NCI-H1436 treated with DMSO at 0.1 percent for 48 hours (cell line): ENCODE measurements at regions not wholly inside any gene's neighbourhood (a gene's known extent, or its start where the extent isn't known, plus 50 kb on each side); places are given as distances from the start of the nearest gene placed in this dataset.
"Not testable (repeated sequence)": the region's sequence is repeated elsewhere in the genome, so short reads cannot be mapped to it uniquely, and the experiment has no call there.

Experiments used
- DNase-seq: peaks from one replicate; lab custom pipeline; 2025; lab: John Stamatoyannopoulos, UW

DNA sequence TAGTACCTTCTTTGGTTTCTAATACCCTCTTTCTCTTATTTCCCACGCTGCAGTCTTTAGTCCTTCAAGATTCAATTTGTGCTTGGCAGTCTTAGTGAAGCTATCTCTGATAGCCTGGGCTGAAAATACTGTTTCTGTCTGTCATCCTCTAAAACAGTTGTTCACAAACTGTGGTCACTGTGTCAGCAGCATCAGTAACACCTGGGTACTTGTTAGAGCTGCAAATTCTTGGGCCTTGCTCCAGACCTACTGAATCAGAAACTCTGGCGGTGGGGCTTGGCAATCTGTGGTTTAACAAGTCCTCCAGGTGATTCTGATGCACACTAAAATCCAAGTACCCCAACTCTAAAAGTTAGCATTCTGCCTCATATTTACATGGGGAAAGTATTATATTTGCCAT, 217.5 kb upstream of the SEL1L start:
- DNase-seq: no peak

DNA sequence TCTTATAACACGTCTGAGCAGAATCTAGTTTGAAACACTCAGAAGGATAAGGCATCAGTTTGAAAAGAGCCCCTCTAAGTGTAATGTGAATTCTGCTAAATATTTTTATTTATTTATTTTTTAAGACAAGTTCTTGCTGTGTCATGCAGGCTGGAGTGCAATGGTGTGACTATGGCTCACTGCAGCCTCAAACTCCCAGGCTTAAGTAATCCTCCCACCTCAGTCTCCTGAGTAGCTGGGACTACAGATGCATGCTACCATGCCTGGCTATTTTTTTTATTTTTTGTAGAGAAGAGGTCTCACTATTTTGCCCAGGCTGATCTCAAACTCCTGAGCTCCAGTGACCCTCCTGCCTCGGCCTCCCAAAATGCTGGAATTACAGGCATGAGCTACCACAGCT, 225.9 kb upstream of the SEL1L start:
- DNase-seq: no peak

DNA sequence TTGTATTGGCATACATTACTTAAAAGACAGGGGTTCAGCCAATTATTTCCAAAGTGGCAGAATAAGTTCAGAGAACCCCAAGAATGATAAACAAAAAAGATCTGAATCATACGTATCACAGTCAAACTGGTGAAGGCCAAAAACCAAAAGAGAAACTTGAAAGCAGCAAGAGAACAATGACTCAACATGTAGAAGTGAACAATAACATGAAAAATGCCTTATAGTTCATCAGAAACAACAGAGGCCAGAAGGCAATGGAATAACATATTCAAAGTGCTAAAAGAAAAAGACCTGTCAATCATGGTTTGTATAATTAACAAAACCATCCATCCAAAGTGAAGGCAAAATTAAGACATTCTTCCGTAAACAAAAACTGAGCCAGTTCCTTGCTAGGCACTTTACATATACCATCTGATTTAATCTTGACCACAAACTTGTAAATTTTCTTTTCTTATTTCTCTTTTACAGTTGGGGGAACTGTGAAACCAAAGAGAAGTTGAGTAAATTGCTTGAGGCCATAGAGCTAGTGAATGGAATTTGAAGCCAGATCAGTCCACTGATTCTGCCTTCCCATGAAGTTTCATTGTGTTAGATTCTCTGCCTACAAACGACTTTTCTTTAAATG, 232.1 kb upstream of the SEL1L start:
- DNase-seq: no peak

DNA sequence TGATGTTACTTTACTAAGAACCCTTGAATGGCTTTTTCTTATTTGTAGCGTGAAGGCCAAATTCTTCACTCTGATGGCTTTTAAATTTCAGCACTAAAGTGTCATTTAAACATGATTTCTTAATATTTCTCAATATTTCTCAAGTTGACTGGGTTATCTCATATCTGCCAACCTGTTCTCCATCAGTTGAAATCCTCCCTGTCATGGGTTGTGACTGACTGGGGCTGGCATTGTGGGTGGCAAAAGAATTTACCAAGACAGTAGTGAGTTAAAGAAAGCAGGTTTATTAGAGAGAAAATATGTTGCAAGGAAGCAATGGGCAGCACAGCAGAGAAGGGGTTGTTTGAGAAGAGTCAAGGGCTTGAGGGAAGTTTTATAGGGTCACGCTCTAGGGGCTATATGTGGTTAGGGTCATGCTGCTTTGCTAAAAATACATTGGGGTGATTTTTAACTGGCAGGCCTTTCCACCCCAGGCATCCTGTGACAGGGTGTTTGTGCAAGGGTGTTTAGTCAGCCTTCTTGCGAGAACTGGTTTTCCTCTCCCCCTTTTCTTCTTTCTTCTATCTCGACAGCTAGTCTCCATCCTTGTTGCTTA, 232.8 kb upstream of the SEL1L start:
- DNase-seq: no peak

DNA sequence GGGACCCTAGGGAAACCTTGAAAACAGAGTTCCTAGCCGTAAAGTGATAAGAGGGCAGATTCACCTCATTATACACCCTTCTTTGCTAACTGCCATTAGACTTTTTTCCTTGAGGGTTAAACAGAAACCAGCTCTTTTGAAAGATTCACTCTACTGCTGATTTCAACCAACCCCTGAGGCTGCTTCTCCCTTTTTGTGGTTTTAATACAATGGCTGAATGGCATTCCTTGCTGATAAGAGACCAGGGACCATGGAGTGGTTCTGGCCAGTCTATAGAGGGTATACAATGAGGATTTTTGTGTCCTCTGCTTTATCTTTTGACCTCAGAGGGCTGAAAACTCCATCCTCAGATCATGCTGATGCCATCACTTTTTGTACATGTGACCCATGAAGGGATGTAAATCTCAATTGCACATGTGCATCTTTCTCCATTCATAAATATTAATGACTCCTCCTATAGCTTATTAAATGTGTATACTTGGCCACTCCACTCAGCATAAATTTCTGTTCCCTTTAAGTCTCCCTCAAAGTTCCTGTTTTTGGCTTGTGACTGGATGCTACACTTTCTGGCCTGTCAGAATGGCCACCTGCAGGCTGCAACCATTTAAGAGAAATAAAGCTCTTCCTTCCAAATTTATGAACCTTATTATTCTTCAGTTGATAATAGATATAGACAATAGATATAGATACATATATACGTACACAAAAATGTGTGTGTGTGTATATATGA, 233.8 kb upstream of the SEL1L start:
- no peak for DNase-seq

DNA sequence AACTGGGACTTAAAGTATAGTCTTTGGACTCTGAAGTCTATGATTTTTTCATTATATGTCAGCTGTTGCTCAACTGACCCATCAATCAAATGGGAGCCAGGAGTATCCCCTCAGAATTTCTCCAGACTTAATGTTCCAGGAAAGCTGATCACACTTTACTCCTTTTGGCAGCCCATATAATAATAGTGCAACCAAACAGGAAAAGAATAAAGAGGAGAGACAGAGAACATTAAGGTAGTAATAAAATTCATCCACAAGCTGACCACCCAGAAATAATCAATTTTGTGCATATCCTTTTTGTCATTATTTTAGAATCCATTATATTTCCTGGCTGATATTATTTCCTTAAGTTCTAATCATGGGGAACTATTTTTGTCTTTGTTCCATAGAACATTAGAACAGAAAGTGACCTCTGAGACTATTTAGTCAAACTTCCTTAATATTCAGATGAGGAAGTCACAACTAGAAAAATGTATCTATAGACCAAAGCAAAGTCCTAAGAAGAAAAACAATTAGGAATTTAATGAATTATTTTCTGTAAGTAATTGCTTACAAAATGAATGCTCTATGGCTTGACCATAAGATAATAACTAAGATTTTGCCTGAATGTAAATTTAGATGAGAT, 238.1 kb upstream of the SEL1L start:
- DNase-seq: no peak

DNA sequence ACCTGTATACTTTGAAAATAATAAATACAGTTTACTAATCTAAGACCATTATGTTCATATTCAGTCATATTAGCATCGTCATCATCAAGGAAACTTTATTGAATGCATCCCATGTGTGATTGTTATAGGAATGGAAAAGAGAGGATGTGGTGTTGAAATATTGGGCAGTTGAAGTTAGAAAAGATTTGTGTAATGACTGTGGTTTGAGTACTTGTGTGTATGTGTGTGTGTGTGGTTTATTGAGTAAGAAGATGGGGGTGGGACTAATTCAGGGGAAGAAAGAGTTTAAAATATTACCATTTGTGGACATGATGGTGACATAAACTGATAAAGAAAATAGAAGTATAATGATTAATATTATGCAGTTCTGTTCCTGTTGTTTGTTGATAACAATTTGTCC, 238.7 kb upstream of the SEL1L start:
- no peak for DNase-seq

DNA sequence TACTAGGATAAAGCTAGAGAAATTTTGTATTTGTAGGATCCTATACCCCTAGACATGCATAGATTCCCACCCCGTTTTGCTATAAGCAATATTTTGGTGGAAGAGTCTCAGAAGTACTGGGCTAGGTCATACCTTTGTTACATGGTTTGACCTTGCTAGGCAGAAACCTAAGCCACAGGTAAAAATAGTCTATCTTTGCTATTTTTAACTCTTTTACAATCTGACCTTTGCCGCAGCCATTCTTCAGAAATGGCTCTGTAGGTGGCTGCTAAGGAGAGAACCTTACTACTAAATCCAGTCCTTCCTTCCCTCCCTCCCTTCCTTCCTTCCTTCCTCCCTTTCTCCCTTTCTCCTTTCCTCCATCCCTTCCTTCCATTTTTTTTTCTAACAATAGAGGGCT, 242.9 kb upstream of the SEL1L start:
- DNase-seq: no peak

DNA sequence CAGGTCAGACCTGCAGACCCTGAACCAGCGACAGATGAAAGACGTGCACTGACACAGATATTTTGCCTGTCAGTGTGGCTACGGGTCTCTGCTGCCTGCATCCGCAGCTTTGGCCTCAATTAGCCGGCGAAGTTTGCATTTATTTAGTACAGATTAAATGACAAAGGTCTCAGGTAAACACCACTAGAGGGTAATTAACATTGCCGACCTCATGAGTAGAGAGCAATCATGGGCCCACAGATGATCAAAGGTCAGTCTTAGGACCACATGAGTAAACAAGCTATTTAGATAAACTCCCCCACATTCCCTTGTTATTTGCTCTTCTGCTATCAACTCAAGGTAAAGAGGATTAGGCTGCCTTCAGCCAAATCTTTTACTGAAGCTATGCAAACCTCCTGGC, 248.1 kb upstream of the SEL1L start:
- not testable (repeated sequence) for DNase-seq

DNA sequence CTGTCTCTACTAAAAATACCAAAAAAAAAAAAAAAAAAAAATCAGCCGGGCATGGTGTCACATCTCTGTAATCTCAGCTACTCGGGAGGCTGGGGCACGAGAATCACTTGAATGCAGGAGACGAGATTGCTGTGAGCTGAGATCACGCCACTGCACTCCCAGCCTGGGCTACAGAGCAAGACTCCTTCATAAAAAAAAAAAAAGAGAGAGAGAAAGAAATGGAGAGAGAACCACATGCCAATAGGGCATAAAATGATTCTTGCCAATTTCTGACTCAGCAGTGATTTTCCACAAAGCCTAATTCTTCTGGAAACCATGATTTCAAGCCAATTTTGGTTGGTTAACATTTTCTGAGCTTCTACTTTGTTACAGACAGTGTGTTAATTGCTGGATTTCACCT, 250.4 kb upstream of the SEL1L start:
- DNase-seq: no peak

DNA sequence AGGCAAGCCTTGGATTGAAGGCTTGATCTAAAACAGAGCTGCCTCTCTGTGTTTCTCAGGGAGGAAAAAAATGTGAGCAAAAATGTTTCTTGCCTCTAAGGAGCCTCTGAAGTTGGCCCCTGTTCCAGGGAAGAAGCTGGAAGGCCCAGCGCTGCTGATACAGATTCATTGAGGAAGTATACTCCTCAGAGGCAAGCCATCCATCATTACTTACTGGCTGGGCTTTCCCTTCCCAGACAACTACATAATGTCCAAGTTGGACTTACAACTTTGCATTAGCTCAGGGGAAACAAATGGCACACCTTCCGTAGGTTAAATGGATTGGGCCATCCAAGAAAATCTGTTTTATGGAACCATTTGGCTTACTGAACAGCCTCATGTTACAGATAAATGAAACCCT, 263.7 kb upstream of the SEL1L start:
- DNase-seq: no peak

DNA sequence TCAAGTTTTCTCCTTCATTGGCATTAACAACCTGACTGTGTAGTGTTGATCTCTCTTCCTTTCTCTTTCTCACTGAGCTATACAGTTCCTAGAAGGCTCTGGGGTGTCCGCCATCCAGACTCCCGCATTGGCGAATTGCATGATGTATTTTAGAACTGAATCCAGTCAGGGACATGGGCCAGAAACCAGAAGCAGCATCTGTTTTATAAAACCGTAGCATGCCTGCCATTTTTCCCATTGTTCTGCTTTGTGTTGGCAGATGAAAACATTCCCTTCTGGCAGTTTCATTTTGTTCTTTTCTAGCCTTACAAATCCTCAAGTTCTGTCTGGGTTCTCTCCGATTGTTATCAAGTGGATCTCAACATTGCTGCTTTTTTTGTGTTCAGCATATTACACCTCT, 268.3 kb upstream of the SEL1L start:
- DNase-seq: no peak

DNA sequence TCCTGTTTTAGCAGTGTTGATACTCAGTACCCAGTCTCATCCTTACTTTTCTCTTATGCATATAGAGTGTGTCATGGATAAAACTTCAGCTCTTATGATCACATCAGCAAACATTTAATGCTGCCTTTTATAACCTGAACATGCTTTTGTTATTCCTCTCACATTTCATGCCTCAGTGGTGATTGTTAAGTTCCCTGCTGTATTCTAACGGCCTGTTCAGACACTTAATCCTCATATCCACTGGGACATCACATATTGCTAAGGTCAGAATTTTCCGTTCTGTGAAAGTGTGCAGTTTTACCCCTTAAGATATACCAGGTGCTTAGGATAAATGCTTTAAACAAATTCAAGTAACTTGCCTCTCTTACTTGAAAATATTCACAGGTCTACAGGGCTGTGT, 268.7 kb upstream of the SEL1L start:
- DNase-seq: no peak

DNA sequence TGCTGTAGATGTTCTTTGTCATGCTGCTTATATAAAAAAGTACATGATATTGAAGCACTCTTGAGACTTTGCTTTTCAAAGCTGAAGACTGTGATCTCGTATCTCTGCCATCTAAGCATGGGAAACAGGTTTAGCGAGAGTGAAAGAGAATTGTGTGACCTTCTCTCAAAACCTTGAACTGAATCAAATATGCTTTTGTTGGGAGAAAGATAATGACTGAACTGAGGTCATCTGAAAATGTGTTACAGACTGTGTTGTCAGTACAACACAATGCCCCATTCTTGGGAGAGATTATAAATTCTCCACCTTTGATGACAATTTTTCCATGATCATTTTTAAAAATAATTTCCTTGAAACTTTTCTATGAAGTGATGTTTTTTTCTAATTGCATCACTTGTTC, 272.1 kb upstream of the SEL1L start:
- no peak for DNase-seq

DNA sequence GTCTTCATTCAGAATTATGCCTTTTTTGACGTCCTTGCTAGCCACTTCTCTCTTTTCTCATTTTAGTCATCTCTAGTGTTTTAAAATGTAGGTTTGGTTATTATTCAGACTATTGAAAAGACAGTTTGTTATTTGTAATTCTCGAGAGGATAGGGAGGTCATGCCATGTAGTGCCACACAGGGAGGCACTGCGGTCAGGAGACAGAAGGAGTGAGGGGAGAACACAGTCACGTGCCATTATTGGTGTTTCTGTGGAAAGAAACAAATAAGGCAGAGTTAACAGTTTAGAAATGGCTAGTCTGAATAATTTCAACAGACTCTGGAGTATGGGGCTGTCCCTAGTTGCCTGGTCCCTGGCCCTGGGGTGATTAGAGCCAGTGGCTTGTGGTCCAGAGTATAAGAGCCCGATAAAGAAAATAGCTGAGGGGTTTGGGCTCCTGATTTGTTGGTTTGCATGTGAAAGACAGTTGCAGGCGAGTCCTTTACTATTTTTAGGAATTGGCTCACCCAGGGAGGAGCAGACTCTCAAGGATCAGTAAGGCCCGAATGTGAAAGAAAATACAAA, 278.1 kb upstream of the SEL1L start:
- no peak for DNase-seq

DNA sequence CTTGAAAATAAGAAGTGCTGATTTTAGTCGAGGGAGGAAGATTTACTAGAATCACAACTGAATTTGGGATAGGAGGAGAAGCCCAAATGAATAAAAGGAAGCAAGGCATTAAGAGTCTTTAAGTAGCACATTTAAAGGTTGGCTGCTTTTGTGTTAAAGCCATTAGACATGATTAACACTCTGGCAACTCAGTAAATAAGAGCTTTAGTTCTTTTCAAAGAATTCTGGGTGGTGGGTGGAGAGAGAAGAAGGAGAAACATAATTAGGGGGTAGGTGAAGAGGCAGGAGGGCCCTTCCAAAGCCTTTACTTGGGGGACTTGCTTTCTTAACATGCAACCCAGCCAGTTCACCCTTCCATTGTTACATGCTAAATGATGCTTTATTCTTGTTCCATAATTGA, 284.6 kb upstream of the SEL1L start:
- no peak for DNase-seq

DNA sequence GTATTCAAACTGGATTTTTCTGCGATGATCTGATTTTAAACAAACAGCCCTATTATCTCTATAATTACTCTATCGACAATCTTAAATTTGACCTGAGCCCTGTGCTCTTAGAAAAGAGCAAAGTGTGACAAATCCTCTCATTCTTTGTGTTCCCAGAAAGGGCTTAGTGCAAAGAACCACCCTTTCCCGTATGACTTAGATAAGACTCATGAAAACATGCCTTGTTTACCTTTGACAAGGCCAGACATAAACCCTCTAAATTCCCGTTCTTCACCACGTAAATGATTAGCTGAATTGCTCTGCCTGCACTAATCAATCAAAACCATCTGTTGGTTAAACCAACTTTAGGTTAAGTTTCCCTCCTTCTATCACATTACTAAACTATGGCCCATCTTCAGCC, 285.7 kb upstream of the SEL1L start:
- no peak for DNase-seq

DNA sequence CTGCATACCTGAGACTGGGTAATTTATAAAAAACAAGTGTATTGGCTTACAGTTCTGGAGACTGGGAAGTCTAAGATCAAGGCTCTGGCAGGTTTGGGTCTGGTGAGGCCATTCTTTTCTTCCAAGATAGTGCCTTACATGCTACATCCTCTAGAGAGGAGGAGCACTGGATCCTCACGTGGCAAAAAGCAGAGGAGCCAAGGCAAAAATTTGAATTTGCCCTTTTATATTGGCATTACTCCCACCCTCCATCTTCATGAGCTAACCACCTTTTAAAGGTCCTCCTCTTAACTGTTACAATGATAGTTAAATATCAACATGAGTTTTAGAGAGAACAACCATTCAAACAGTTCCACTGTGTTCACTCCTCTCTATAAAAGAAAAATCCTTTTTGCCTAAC, 286.3 kb upstream of the SEL1L start:
- no peak for DNase-seq

DNA sequence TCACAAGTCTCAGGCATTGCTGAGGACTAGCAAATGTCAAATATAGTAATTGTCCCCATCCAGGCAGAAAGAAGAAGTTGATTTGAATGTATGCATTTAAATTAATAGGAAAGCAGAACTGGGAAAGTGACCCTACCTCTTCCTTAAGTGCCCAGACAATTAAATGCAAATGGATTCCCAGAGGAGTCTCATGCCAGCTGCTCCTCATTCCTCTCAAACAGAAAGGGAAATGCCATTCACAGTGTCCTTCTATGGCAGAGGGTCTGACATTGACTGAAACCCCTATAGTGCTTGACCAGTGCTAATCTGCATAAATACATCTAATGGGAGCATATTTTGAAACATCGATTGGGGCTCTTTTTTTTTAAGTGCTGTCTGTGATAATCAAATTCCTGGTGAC, 292.4 kb upstream of the SEL1L start:
- no peak for DNase-seq

DNA sequence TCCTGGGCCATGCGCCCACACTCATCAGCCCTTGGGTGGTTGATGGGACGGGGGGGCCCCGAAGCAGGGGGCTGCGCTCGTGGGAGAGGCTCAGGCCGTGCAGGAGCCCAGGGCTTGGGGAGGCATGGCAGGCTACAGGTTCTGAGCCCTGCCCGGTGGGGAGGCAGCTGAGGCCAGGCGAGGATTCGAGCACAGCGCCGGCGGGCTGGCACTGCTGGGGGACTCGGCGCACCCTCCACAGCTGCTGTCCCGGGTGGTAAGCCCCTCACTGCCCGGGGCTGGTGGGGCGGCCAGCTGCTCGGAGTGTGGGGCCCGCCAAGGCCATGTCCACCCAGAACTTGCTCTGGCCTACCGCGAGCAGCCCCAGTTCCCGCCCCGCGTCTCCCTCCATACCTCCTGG, 295.8 kb upstream of the SEL1L start:
- no peak for DNase-seq

DNA sequence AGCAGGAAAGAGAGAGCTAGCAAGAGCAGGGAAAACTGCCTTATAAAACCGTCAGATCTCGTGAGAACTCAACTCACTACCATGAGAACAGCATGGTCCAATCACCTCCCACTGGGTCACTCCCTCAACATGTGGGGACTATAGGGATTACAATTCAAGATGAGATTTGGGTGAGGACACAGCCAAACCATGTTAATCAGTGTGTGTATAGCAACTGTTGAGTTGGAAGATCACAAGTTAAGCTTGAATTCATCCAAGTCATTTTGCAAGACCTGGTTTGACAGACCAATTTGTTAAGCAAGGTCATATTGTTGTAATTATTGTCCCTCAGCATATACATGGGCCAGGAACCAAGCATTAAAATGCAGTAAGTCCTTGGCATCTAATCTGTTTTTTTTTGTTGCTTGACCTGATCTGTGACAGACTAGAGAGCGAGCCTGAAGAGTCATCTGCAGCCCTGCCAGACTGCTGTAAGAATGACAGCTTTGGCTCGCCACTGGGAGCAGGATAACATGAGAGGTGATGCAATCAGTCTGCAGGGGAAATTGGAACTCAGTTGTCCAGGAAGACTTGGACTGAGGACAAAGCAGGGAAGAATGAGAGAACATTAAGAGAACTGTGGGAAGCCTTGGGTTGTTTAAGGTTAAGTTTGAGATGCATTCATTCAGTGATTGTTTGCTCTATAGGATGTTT, 297.6 kb upstream of the SEL1L start:
- DNase-seq: no peak

DNA sequence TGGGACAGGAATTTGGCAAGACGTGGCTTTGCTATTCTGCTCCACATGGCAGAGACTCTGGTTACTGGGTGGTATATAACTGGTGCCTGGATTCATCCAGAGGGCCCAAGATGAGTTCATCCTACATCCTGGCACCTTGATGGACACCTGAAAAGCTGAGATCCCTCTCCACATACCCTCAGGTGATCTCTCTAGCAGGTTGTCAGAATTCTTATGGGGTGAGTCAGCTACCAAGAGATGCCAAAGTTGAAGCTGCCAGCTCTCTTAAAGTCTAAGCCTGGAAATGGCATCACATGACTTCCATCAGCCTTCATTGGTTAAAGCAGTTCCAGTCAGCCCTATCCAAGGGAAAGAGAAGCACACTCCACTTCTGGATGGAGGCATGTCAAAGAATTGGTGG, 300.7 kb upstream of the SEL1L start:
- DNase-seq: no peak
